Kidney glomerular epithelial cell (primary cell): ENCODE measurements at regions not wholly inside any gene's neighbourhood (a gene's known extent, or its start where the extent isn't known, plus 50 kb on each side); places are given as distances from the start of the nearest gene placed in this dataset.

ENCODE experiments used
- DNase-seq: peaks from one replicate; lab custom pipeline; 2025; lab: John Stamatoyannopoulos, UW

DNA sequence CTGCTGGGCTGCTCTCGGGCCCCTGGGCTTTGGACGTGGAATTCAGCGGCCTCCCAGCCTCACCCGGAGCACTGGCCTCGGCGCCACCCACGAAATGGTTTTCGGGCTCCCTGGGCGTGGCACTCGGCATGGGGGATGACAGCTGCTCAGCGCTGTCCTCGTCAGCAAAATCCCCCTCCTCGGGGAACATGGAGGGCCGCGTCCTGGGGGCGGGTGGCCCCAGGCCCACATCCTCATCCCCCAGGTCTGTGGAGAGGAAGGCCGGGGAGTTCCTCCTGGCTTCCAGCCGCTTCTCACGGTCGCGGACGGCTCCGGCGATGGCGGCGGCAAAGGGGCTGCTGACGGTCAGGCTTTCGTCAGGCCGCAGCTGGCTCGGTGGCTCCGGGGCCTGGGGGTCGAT lies 88.4 kb downstream of the CTTN start:
- DNase-seq = no peak

GRCh38 chr11:70487160-70487559 lies 88.8 kb downstream of the CTTN start:
- DNase-seq = no peak

DNA sequence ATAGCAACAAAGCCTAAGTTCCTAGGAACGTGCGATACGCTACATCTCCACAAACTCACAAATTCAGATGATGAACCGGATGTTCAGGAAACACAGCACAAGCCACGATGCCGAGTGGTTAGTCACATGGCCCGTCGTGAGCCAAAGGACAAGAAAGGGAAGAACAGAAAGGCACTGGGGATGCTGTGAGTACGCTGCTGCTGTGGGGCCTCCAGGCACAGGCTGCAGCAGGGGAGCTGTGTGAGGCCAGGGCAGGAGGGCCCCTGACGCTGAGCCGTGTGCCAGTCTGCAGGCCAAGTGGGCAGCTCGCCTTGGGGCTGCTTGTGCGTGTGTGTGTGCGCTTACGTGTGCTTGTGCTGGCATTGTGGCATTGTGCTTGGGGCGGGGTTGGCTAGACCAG lies 89.4 kb downstream of the CTTN start:
- no peak for DNase-seq

DNA sequence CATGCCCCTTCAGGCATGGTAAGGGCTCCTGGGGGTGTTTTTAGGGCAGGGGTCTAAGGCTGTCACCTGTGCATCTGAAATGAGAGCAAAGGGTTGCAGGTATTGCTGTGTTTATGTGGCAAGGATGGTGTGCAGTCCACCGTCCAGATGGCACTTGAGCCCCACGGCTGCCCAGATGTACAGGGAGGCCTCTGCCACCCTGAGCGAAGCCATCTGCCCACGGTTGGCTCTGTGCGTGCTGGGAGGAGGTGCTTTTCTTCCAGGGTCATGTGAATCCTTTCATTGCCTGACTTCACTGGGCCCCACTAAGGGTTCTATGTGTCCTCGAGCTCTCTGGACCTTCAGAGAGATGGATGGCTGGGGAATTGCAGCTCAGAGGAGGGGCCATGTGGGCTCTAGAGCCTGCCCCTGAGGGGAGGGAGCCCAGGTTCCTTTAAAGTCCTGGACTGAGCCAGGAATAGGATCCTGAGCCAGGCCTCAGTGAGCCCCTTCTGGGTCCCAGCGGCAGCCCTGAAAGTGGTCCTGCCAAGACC lies 89.9 kb downstream of the CTTN start:
- no peak for DNase-seq

GRCh38 chr11:70489276-70489675 lies 90.9 kb downstream of the CTTN start:
- DNase-seq = no peak

- DNase-seq = no peak
Measured at GRCh38 chr11:70490208-70490607, 91.9 kb downstream of the CTTN start.

- DNase-seq = no peak
Measured at GRCh38 chr11:70490723-70491558, 92.6 kb downstream of the CTTN start.

DNA sequence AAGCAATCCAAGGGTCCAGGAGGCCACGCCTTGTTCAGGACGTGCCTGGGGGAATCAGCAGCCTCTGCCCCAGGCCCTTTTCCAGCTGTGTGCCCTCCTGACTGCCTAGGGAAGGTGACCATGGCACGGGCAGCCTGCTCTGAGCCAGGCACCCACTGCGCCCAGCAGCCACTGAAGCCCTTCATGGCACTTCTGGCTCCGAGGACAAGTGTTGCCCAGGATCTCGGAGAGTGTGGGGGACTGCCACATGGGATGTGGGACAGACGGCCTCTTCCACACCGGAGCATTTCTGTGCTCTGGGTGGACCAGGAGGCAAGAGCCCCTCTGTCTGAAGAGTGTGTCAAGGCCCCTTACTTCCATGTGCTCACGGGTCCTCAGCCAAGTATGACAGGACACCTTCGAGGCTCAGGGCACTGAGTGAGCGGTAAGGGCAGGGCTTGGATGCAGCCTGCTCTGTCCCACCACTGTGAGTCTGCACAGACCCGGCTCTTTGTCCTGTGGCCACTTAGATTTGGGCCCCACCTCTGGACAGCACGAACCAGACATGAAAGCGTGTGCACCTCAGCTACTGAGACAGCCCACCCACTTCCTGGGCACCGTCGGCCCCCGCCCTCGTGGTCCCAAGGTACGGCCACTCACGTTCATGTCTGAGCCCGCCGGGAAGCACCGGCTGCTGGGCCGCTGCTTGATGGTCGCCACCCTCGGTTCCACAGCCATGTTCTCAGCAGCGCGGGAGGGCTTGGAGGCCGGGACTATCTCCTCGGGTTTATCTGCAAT lies 93.6 kb downstream of the CTTN start:
- no peak for DNase-seq

DNA sequence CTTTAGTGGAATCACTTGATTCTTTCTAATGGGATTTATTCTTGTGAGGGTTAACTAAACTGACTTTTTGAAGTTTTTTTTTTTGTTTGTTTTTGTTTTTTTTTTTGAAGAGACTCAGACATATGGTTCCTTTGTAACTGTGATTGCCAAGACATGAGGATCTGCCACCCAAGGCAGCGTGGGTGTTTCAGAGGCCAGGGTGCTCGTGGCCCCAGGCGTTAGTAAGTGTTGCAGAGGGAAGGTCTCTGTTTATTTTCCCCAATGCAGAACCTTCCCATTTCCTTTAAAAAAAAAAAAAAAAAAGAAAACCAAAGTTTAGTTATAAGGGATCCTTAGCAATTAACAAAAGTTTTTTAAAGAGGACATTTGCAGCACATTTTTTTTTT lies 94.8 kb downstream of the CTTN start:
- no peak for DNase-seq

DNA sequence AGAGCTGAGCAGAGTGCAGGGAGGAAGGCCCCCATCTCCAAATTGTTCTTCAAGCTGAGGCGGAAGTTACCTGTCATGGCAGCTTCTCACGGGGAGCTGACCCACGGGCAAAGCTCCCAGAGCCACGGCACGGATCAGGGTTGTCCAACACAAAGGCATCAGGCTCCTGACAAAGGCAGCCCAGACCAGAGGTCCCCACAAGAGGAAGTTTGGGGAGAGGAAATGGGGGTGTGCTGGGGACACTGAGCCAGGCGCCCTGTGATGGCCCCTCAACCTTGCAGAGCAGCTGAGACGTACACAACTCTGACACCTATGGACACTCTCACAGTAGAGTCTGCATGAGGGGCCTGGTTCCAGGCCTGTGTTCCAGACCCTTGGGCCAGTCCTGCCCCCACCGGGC lies 95.6 kb downstream of the CTTN start:
- DNase-seq = no peak

DNA sequence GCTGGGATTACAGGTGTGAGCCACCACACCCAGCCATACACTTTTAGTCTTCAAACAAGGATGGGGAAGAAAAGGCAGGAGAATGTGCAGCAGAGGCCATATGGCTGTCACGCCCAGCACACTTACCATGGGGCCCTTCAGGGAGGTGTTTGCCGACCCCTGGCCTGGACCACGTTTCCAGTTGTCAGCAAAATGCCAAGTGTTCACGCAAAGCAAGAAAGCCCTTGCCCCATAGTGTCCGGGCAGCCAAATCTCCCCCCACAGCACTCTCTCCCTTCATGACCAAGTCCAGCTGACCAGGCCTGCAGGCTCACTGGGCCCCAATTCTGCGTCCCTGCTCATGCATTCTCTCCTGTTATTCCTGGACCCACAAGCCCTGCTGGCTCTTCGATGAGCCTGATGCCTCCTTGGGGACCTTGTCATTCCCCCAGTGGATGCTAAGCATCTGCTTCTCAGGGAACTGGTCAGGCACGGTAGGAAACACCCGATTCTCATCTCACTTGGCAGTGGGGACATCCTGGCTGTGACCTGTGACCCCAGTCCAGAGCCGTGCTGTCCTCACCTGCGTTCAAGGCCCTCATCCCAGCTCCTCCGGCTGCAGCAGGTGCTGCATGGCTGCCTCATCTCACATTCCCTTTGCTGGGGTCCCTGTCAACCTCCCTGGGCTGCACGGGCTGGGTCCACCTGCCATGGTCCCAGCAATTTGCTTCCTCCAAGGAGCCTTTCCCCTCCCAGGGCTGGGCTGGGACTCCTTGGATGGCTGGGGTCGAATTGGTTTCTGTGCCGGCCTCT lies 96.4 kb downstream of the CTTN start:
- DNase-seq = no peak

DNA sequence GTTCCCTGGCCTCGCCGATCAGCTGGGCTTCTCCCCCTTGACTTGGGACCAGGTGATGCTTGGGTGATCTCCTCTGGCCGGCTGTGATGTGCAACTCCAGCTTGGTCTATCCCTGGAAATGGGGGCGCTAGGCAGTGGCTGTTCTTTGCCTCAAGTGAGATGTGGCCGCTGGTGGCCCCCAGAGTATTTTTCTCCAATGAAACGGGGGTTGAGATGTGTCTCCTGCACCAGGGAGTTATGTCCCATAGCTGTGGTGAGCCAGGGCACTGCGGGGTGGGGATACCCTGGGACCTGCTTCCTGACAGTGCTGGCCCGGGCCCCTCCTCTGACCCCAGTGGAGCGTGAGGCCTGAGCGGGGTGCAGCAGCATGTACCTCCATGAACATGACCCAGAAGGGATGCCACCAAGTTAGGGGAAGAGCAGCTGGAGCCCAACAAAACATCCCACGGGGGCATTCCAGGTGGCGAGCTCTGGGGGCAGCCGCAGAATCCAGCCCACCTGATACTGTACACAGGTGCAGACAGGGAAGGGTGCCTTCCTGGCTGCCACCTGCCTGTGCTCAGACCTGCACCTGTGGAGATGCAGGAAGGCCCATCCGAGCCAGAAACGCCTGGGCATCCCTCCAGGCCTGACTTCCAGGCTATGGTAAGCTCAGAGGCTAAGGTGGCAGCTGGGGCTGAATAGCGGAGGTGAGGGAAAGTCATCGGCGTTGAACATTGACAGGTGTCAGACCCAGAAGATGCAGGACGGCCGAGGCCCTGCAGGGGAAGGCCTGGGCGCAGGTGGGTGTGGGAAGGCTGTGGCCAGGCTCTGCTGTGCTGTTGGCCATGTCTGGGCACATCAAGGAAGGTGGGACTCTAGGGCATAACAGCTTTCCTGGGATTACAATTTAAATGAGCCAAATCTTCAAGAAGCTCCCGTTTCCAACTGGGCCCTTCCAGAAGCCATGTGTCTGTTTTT lies 97.3 kb downstream of the CTTN start:
- DNase-seq = no peak

GRCh38 chr11:70496591-70497535 lies 98.5 kb downstream of the CTTN start:
- no peak for DNase-seq

GRCh38 chr11:70497536-70498075 lies 99.3 kb downstream of the CTTN start:
- no peak for DNase-seq

GRCh38 chr11:70498171-70498571 lies 99.8 kb downstream of the CTTN start:
- no peak for DNase-seq

DNA sequence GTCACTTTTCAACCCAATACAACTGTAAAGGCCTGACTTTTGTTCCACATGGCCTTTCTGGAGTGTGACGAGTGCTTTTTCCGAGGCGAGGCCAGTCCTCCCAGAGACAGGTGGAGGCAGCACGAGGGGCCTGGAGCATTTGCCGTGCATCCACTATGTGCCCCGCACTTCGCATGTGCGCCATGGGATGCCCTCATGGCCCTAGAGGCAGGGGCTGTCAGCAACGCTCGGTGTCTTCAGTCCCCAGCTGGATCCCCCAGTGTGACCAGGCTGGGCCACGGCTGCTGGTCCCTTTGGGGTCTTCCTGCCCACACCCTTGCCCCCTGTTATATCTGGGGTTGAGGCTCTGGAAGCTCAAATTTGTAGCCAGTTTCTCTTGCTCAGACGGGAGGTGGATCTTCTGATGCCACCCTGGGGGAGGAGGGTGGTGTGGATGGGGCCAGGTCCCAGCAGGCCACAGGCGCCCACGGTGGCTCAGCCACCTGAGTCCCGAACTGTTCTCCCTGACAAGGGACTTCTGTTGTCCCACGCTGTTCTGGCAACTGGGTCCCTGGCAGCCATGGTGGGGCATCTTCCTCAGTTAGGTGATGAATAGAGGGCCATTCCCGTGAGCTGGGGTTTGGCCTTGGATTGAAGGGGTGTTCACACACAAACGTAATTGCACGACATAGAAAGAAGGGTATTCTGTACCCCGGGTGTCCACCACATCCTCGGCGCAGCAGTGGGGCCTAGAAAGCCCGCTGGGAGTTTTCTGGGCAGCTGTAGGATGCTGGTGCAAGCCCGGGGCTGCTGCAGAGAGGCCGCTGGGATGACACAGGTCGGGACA lies 100.9 kb downstream of the CTTN start:
- no peak for DNase-seq

DNA sequence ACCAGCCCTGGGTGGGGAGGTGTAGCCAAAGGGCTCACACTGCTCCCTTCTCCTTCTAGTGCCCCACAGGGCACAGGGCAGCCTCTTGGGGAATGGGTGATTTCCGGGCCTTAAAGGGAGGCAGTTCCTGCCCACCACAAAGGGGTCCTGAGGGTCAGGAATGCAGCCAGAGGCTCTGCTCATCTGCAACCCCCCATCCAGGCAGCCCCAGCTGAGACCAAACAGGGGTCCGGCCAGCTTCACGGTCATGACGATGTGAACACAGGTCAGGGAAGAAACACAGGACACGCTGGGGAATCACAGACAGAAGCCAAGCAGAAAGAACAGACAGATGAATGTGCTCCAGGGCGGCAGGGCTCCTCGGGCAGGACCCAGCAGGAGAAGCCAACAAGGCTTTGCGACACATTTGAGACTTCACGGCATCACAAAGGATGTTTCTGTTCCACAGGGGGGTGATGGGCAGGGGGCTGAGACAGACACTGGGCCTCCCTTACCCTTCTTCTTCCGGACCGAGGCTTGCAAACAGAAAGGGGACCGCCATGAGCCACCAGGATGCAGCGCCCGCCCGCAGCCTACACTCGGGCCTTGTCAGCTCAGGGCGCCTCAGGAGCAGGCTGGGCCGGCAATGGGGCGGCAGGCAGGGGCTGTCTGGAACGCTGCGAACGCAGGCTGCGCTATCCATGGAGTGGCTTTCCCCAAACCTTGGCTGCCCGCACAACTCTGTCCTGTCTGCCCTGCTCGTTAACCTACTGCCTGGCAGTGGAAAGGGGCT lies 101.9 kb downstream of the CTTN start:
- DNase-seq = no peak
